ENCODE measurements at regions not wholly inside any gene's neighbourhood (a gene's known extent, or its start where the extent isn't known, plus 50 kb on each side); places are given as distances from the start of the nearest gene placed in this dataset.

- no peak for TF ChIP-seq REST (IDR thresholded peaks at IDR 0.05; ENCODE audit: insufficient replicate concordance, low read depth)
- TF ChIP-seq CTCF (IDR thresholded peaks at IDR 0.05; ENCODE audit: insufficient read depth, low read length): no peak
- TF ChIP-seq POLR2AphosphoS5 (IDR thresholded peaks at IDR 0.05; ENCODE audit: low read depth): no peak
- no peak for TF ChIP-seq GABPA (IDR thresholded peaks at IDR 0.05; ENCODE audit: low read depth)
- no peak for TF ChIP-seq SPI1 (IDR thresholded peaks at IDR 0.05; ENCODE audit: borderline replicate concordance, low read depth)
Measured at GRCh38 chr7:149690688-149691446, 82.5 kb downstream of the ZNF467 start.
